Peyer's patch (tissue), 4 donors: ENCODE measurements at regions not wholly inside any gene's neighbourhood (a gene's known extent, or its start where the extent isn't known, plus 50 kb on each side); places are given as distances from the start of the nearest gene placed in this dataset.

Experiments used
- POLR2A ChIP-seq, 2 donors: fragments of 450-650 bp; IDR thresholded peaks; one replicate each; pipeline ENCODE4 v1.5.1; 2017; ENCODE audit warnings: antibody characterized with exemption in 2 of 2, mild to moderate bottlenecking in 2 of 2, moderate library complexity in 2 of 2
- TF ChIP-seq, protein P1 (sequence below), 6 experiments: fragments of 450-650 bp in 4 of 6; fragments of 200-600 bp in 2 of 6; sonication (generic) in 1 of 6; IDR thresholded peaks; one replicate each; pipeline ENCODE4 v1.5.1; 2017 to 2019; ENCODE audit warnings: antibody characterized with exemption in 6 of 6, mild to moderate bottlenecking in 3 of 6, moderate library complexity in 1 of 6

- no peak for TF ChIP-seq POLR2A (IDR thresholded peaks at IDR 0.05)
- TF ChIP-seq, protein P1, sequence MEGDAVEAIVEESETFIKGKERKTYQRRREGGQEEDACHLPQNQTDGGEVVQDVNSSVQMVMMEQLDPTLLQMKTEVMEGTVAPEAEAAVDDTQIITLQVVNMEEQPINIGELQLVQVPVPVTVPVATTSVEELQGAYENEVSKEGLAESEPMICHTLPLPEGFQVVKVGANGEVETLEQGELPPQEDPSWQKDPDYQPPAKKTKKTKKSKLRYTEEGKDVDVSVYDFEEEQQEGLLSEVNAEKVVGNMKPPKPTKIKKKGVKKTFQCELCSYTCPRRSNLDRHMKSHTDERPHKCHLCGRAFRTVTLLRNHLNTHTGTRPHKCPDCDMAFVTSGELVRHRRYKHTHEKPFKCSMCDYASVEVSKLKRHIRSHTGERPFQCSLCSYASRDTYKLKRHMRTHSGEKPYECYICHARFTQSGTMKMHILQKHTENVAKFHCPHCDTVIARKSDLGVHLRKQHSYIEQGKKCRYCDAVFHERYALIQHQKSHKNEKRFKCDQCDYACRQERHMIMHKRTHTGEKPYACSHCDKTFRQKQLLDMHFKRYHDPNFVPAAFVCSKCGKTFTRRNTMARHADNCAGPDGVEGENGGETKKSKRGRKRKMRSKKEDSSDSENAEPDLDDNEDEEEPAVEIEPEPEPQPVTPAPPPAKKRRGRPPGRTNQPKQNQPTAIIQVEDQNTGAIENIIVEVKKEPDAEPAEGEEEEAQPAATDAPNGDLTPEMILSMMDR (IDR thresholded peaks at IDR 0.05): no peak
These were observed 83.0 kb upstream of the ELOVL5 start for GRCh38 chr6:53431704-53432103.
